ENCODE measurements at regions not wholly inside any gene's neighbourhood (a gene's known extent, or its start where the extent isn't known, plus 50 kb on each side); places are given as distances from the start of the nearest gene placed in this dataset.
"Not testable (repeated sequence)": the region's sequence is repeated elsewhere in the genome, so short reads cannot be mapped to it uniquely, and the experiment has no call there.

- H3K27me3 Mint-ChIP-seq, H3K9me3 Mint-ChIP-seq, H3K27ac Mint-ChIP-seq: not testable (repeated sequence)
Observed at GRCh38 chr22:23379540-23380229, 199.4 kb downstream of the BCR start.

DNA sequence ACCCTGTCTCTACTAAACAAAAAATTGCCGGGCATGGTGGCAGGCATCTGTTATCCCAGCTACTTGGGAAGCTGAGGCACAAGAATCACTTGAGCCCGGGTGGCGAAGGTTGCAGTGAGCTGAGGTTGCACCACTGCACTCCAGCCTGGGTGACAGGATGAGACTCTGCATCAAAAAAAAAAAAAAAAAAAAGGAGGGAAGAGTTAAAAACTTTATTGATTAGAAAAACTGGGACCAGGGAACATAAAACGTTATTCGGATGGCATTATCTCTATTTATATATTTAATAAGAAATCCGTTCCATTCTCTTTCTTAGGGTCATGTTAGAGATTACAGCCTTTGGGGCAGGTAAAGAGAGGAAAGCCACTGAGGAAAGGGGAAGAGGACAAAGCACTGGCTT lies 197.5 kb downstream of the BCR start:
- Mint-ChIP-seq H3K4me1 (ENCODE audit: low read depth) (no peaks in the 10 kb centered on the region), H3K4me3 (no peak overlapping the region), H3K36me3 (ENCODE audit: low read depth) (no peaks in the 10 kb centered on the region), H3K27ac (no peak overlapping the region), H3K9me3 (no peaks in the 10 kb centered on the region), H3K27me3 (no peaks in the 10 kb centered on the region)
- intact Hi-C loops (cut with micrococcal nuclease) = no loop called here

More at GRCh38 chr22:23379540-23380229, 199.4 kb downstream of the BCR start:
- not testable (repeated sequence) for H3K36me3 Mint-ChIP-seq (ENCODE audit: low read depth); H3K4me1 Mint-ChIP-seq (ENCODE audit: low read depth); H3K4me3 Mint-ChIP-seq
- intact Hi-C loops (cut with micrococcal nuclease) = loop anchor here (10.0 kb wide), 1 partner anchor 205 kb away; no protein-coding TSS in a partner anchor

GRCh38 chr22:23376256-23376655 lies 195.9 kb downstream of the BCR start:
- intact Hi-C loops (cut with micrococcal nuclease) = no loop called here
- Mint-ChIP-seq H3K27ac (no peak overlapping the region), H3K4me1 (ENCODE audit: low read depth) (no peaks in the 10 kb centered on the region), H3K4me3 (no peak overlapping the region), H3K9me3 (no peaks in the 10 kb centered on the region), H3K36me3 (ENCODE audit: low read depth) (no peaks in the 10 kb centered on the region), H3K27me3 (no peaks in the 10 kb centered on the region)

DNA sequence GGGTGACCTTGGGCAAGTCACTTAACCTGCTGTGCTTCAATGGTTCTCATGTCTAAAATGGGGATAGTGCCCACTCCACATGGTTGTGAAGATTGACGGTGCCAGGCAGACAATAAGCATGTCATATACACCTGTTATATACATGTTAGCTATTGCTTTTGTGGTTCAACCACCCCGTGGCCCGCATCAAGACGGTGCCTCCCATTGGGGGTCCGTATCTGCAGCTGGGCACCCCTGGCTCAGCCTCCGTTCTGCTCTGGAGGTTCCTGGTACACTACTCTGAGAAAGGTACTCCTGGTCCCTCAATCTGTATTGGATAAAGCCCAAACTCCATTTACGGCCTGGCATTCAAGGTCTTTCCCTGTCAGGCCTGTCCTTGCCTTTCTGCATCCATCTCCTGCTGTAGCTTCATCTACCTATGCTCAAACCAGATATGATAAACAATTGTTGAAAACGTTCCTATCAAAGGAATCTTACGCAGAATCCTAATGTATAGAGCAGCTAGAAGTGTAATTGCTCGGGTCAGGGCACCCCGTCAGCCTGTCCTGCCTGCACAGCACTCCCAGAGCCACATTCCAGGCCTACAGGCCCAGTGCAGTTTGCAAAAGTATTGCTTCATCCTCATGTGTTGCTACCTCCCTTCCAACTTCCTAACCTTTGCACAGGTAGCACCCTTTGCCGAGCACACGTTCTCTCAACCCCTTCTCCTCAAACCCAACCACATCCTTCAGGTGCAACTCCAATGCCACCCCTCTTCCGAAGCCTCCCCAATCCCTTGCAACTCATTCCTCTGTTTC lies 194.9 kb downstream of the BCR start:
- Mint-ChIP-seq H3K9me3 (no peaks in the 10 kb centered on the region), H3K4me3 (no peak overlapping the region), H3K27me3 (no peaks in the 10 kb centered on the region), H3K36me3 (ENCODE audit: low read depth) (no peaks in the 10 kb centered on the region), H3K4me1 (ENCODE audit: low read depth) (no peaks in the 10 kb centered on the region), H3K27ac (no peak overlapping the region)
- intact Hi-C loops (cut with micrococcal nuclease) = no loop called here

GRCh38 chr22:23373601-23374000 lies 193.3 kb downstream of the BCR start:
- H3K9me3 Mint-ChIP-seq = no peaks in the 10 kb centered on the region
- H3K27ac Mint-ChIP-seq = no peak overlapping the region
- intact Hi-C loops (cut with micrococcal nuclease) = no loop called here
- H3K4me3 Mint-ChIP-seq = no peak overlapping the region
- H3K36me3 Mint-ChIP-seq (ENCODE audit: low read depth) = no peaks in the 10 kb centered on the region
- H3K27me3 Mint-ChIP-seq = no peaks in the 10 kb centered on the region
- no peaks in the 10 kb centered on the region for H3K4me1 Mint-ChIP-seq (ENCODE audit: low read depth)

DNA sequence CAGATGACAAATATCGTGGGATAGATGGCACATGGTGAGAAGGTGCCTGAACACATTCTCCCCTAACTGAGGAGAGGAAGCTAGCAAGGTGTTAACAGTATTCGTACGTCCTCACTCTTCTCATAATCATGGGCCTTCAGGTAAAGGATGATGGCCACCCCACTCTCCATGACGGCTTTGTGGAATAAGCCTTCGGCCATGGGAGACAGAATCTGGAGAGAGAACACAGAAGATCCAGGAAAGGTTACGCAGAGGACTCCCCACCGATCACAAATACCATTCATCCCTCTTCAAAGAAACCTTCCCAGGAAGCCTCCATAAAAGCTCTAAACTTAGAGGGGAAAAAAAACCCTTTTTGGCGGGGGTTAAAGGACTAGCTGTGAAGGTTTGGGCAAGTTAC lies 189.9 kb downstream of the BCR start:
- no peaks in the 10 kb centered on the region for H3K4me1 Mint-ChIP-seq (ENCODE audit: low read depth)
- peaks cover 2% of the 10 kb centered on the region for H3K27me3 Mint-ChIP-seq
- intact Hi-C loops (cut with micrococcal nuclease) = no loop called here
- H3K27ac Mint-ChIP-seq = no peak overlapping the region
- H3K36me3 Mint-ChIP-seq (ENCODE audit: low read depth) = no peaks in the 10 kb centered on the region
- no peak overlapping the region for H3K4me3 Mint-ChIP-seq
- H3K9me3 Mint-ChIP-seq = no peaks in the 10 kb centered on the region

- Mint-ChIP-seq H3K27ac (no peak overlapping the region), H3K27me3 (peaks cover 2% of the 10 kb centered on the region), H3K36me3 (ENCODE audit: low read depth) (no peaks in the 10 kb centered on the region), H3K4me1 (ENCODE audit: low read depth) (no peaks in the 10 kb centered on the region), H3K9me3 (no peaks in the 10 kb centered on the region), H3K4me3 (no peak overlapping the region)
- intact Hi-C loops (cut with micrococcal nuclease) = no loop called here
Observed at GRCh38 chr22:23369054-23369685, 188.9 kb downstream of the BCR start.

Data from dendritic cell treated with granulocyte-macrophage colony-stimulating factor and Interleukin-4, amounts not matched to agents 40 ng/mL and 50 ng/mL, for 4 days (primary cell).